K562 (cell line): ENCODE measurements at regions not wholly inside any gene's neighbourhood (a gene's known extent, or its start where the extent isn't known, plus 50 kb on each side); places are given as distances from the start of the nearest gene placed in this dataset.

Experiments used
- ATAC-seq: fragments of 200-7000 bp; cut with Tn5 transposase; 3 replicates; pipeline ENCODE4 v1.9.1; 2020; ENCODE audit warnings: moderate library complexity
- BruUV-seq: library from RNA; stranded (reverse); fragments of 400-500 nt; replicated peaks from 2 replicates; lab custom pipeline; 2021; lab: Mats Ljungman, UMichigan
- CTCF ChIA-PET: fragments of 300-600 bp; formaldehyde crosslinking; extraction: SDS; loops from one replicate; lab custom pipeline; 2021; ENCODE audit warnings: low intra/inter-chr PET ratio; lab: Yijun Ruan, JAX
- POLR2A ChIA-PET: fragments of 300-600, 350-650 bp; sonication (Branson Sonifier 250); formaldehyde crosslinking; extraction: SDS; loops from one replicate; lab custom pipeline; 2021; ENCODE audit warnings: antibody characterized with exemption, inconsistent platforms; lab: Yijun Ruan, JAX
- DNase-seq, 4 experiments: peaks; one replicate each; pipeline versions ENCODE4 v3.0.0 to v3.0.0-alpha.2; 2011 to 2018; ENCODE audit warnings: low spot score in 3 of 4, mixed read lengths in 3 of 4; ENCODE audit errors: extremely low read depth in 1 of 4
- FAIRE-seq: peaks from 2 replicates; lab custom pipeline; 2011; peaks lifted over from hg19 to GRCh38; lab: Jason Lieb, UNC
- H2AFZ ChIP-seq: 2 replicates; pipeline ENCODE4 v1.6.0; 2011; ENCODE audit warnings: low read depth, low read length, control low read depth, inconsistent platforms
- H3K27ac ChIP-seq: fragments of 200-600 bp; 3 replicates; pipeline ENCODE4 v1.8.0; 2011; ENCODE audit warnings: low read depth, mild to moderate bottlenecking, control low read depth, inconsistent platforms, low read length, moderate library complexity, mixed read lengths; ENCODE audit errors: extremely low read depth
- H3K27me3 ChIP-seq, 2 experiments: fragments of 300-600 bp in 1 of 2; 2 replicates in 1 of 2; 3 replicates in 1 of 2; pipeline versions ENCODE4 v1.6.0 to v1.8.0; 2011; ENCODE audit warnings: inconsistent platforms in 2 of 2, low read length in 2 of 2, mild to moderate bottlenecking in 1 of 2, mixed read lengths in 1 of 2, moderate library complexity in 1 of 2; ENCODE audit not compliant: control insufficient read depth in 2 of 2, insufficient read depth in 2 of 2
- H3K36me3 ChIP-seq: fragments of 300-600 bp; 3 replicates; pipeline ENCODE4 v1.8.0; 2011; ENCODE audit warnings: mild to moderate bottlenecking, low read length, inconsistent platforms; ENCODE audit not compliant: control insufficient read depth, insufficient read depth
- H3K4me1 ChIP-seq, 2 experiments: fragments of 200-600 bp in 1 of 2; replicated peaks in 1 of 2; 2 replicates in 1 of 2; 3 replicates in 1 of 2; pipeline versions ENCODE4 v1.5.1 to v1.8.0; 2011; ENCODE audit warnings: inconsistent platforms in 2 of 2, low read length in 2 of 2, mild to moderate bottlenecking in 1 of 2, mixed read lengths in 1 of 2, moderate library complexity in 1 of 2; ENCODE audit not compliant: control insufficient read depth in 2 of 2, insufficient read depth in 2 of 2
- H3K4me2 ChIP-seq: 2 replicates; pipeline ENCODE4 v1.6.1; 2011; ENCODE audit warnings: low read length, control low read depth, inconsistent platforms, mixed read lengths; ENCODE audit not compliant: insufficient read depth
- H3K4me3 ChIP-seq: fragments of 200-600 bp; sonication (generic), shearing (Covaris generic); 2 replicates; pipeline ENCODE4 v1.5.1; 2016; ENCODE audit warnings: control low read depth, inconsistent platforms
- H3K79me2 ChIP-seq: fragments of 200-600 bp; 3 replicates; pipeline ENCODE4 v1.8.0; 2011; ENCODE audit warnings: low read length, inconsistent platforms; ENCODE audit not compliant: control insufficient read depth, insufficient read depth
- H3K9ac ChIP-seq, 2 experiments: 2 replicates each; pipeline versions ENCODE4 v1.6.0 to v1.6.1; 2011; ENCODE audit warnings: low read depth in 2 of 2, low read length in 2 of 2, control low read depth in 1 of 2, inconsistent platforms in 1 of 2, mild to moderate bottlenecking in 1 of 2, mixed read lengths in 1 of 2; ENCODE audit not compliant: insufficient read depth in 1 of 2
- H3K9me1 ChIP-seq: one replicate; pipeline ENCODE4 v1.6.0; 2011; ENCODE audit warnings: inconsistent platforms, mild to moderate bottlenecking, low read length, moderate library complexity; ENCODE audit not compliant: control insufficient read depth, insufficient read depth
- H3K9me3 ChIP-seq: replicated peaks from 2 replicates; pipeline ENCODE4 v1.5.1; 2011; ENCODE audit warnings: low read depth, low read length, inconsistent platforms; ENCODE audit not compliant: control insufficient read depth, insufficient read depth
- H4K20me1 ChIP-seq: replicated peaks from 2 replicates; pipeline ENCODE4 v1.6.1; 2011; ENCODE audit warnings: low read length, inconsistent platforms, mixed read lengths; ENCODE audit not compliant: control insufficient read depth, insufficient read depth
- DMBX1 ChIP-seq: fragments of 250-450 bp; sonication (Bioruptor Pico); IDR thresholded peaks from 2 replicates; pipeline ENCODE4 v1.8.0; 2022; ENCODE audit warnings: inconsistent platforms, mild to moderate bottlenecking, moderate library complexity, borderline replicate concordance
- ESRRB ChIP-seq: fragments of 250-450 bp; sonication (Bioruptor Pico); IDR thresholded peaks from 2 replicates; pipeline ENCODE4 v1.5.0; 2020; ENCODE audit warnings: mild to moderate bottlenecking, moderate library complexity, borderline replicate concordance
- HBP1 ChIP-seq: fragments of 450-650 bp; formaldehyde crosslinking; IDR thresholded peaks from 2 replicates; pipeline ENCODE4 v1.4.0; 2022; ENCODE audit warnings: missing genetic modification characterization
- NBN ChIP-seq: fragments of 450-650 bp; IDR thresholded peaks from 2 replicates; pipeline ENCODE4 v1.6.1; 2016; ENCODE audit warnings: low read depth, mild to moderate bottlenecking
- POLR2H ChIP-seq: IDR thresholded peaks from 2 replicates; pipeline ENCODE4 v1.6.1; 2016; ENCODE audit warnings: missing genetic modification characterization, low read depth, mild to moderate bottlenecking, control low read depth, missing compliant biosample characterization, moderate library complexity
- POU5F1 ChIP-seq: fragments of 150-350 bp; IDR thresholded peaks from 2 replicates; pipeline ENCODE4 v1.6.1; 2014; ENCODE audit warnings: borderline replicate concordance, low read length, low read depth, mild to moderate bottlenecking; ENCODE audit not compliant: partially characterized antibody
- ZNF274 ChIP-seq: IDR thresholded peaks from 2 replicates; pipeline ENCODE4 v1.6.1; 2011; ENCODE audit warnings: low read depth, mild to moderate bottlenecking, low read length, moderate library complexity, borderline replicate concordance
- ZNF551 ChIP-seq: fragments of 250-450 bp; sonication (Bioruptor Pico); IDR thresholded peaks from 2 replicates; pipeline ENCODE4 v1.5.0; 2021; ENCODE audit warnings: mild to moderate bottlenecking, moderate library complexity
- WGBS: fragments of 100-300 bp; shearing (Covaris generic); methylation state at CpG from one replicate; pipeline ENCODE4 v1.1.6; 2016; ENCODE audit warnings: low coverage, mixed read lengths; ENCODE audit not compliant: insufficient coverage; ENCODE audit errors: missing lambda C conversion rate; 5-methylcytosine and 5-hydroxymethylcytosine counted together
- in situ Hi-C: fragments of 300-500 bp; cut with MboI; formaldehyde crosslinking; loops from 4 replicates; pipeline ENCODE4 v1.15.0; 2018; ENCODE audit warnings: inconsistent platforms, mixed read lengths
- intact Hi-C: fragments of 100-400 bp; cut with micrococcal nuclease; formaldehyde crosslinking; loops from 2 replicates; pipeline ENCODE4 v1.14.2; 2022
- TF ChIP-seq, protein P1 (sequence below): fragments of 250-450 bp; sonication (Bioruptor Pico); IDR thresholded peaks from 2 replicates; pipeline ENCODE4 v1.5.0; 2020; ENCODE audit warnings: mild to moderate bottlenecking, borderline replicate concordance
- TF ChIP-seq, protein P2 (sequence below): fragments of 250-450 bp; sonication (Bioruptor Pico); IDR thresholded peaks from 2 replicates; pipeline ENCODE4 v1.8.0; 2022; ENCODE audit warnings: moderate library complexity, mild to moderate bottlenecking, inconsistent platforms
- TF ChIP-seq, protein P3 (sequence below): fragments of 450-650 bp; formaldehyde crosslinking; IDR thresholded peaks from 2 replicates; pipeline ENCODE4 v1.4.0; 2020; ENCODE audit warnings: mild to moderate bottlenecking

DNA sequence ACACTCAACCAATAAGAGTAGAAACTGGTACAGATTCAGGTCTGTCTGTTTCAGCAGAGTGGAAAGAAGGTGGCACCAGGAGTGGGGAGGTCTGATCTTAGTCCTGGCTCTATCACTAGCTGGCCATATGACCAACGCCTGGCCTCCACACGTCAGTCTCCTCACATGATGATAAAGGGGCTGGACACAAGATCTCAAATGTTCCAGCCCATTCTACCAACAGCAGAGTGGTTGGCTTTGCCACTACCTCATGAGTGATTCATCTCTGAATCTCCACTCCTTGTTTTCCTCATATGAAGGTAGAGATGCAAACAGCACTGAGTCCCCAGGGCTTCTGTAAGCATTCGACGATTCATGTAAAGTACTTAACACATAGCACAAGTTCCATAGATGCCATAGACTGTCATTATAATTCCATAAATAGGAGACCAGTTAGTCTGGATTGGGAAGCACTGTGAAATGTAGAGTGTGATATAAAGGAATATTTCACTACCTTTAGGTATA is 281.9 kb upstream of the ASIC2 start:
- DNase-seq = no peak
- Histone ChIP-seq H3K4me2 (no peak overlapping the region), H3K9me1 (no peaks in the 10 kb centered on the region), H4K20me1 (no peaks in the 10 kb centered on the region), H3K9ac (no peak overlapping the region), H3K4me1 (no peaks in the 10 kb centered on the region), H3K27me3 (no peaks in the 10 kb centered on the region; a peak in 1 of 5 replicates), H3K79me2 (no peaks in the 10 kb centered on the region), H3K36me3 (no peaks in the 10 kb centered on the region), H3K4me3 (no peak overlapping the region), H3K9me3 (no peaks in the 10 kb centered on the region), H2AFZ (no peak overlapping the region), H3K27ac (no peak overlapping the region)
- FAIRE-seq = no peak
- 0% methylated on average over 4 of the region's 4 CpGs for WGBS
- BruUV-seq = no TSS peak
- TF ChIP-seq POU5F1 (no peak), HBP1 (CRISPR knock-in tag) (no peak), ESRRB (no peak), POLR2H (tag) (no peak), NBN (no peak), ZNF551 (CRISPR knock-in tag) (no peak), ZNF274 (no peak), DMBX1 (no peak)
- TF ChIP-seq, protein P1, sequence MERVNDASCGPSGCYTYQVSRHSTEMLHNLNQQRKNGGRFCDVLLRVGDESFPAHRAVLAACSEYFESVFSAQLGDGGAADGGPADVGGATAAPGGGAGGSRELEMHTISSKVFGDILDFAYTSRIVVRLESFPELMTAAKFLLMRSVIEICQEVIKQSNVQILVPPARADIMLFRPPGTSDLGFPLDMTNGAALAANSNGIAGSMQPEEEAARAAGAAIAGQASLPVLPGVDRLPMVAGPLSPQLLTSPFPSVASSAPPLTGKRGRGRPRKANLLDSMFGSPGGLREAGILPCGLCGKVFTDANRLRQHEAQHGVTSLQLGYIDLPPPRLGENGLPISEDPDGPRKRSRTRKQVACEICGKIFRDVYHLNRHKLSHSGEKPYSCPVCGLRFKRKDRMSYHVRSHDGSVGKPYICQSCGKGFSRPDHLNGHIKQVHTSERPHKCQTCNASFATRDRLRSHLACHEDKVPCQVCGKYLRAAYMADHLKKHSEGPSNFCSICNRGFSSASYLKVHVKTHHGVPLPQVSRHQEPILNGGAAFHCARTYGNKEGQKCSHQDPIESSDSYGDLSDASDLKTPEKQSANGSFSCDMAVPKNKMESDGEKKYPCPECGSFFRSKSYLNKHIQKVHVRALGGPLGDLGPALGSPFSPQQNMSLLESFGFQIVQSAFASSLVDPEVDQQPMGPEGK (CRISPR knock-in tag) = no peak
- TF ChIP-seq, protein P2, sequence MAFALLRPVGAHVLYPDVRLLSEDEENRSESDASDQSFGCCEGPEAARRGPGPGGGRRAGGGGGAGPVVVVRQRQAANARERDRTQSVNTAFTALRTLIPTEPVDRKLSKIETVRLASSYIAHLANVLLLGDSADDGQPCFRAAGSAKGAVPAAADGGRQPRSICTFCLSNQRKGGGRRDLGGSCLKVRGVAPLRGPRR = no peak
- TF ChIP-seq, protein P3, sequence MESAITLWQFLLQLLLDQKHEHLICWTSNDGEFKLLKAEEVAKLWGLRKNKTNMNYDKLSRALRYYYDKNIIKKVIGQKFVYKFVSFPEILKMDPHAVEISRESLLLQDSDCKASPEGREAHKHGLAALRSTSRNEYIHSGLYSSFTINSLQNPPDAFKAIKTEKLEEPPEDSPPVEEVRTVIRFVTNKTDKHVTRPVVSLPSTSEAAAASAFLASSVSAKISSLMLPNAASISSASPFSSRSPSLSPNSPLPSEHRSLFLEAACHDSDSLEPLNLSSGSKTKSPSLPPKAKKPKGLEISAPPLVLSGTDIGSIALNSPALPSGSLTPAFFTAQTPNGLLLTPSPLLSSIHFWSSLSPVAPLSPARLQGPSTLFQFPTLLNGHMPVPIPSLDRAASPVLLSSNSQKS (CRISPR knock-in tag) = no peak
- ChIA-PET CTCF (no interaction called here), POLR2A (interaction anchor here (1.0 kb wide), 1 partner anchor 12 kb away, joined by 5 read pairs; no protein-coding TSS in a partner anchor)
- no peak for ATAC-seq
- intact Hi-C loops = no loop called here
- in situ Hi-C loops = no loop called here
